ENCODE measurements at regions not wholly inside any gene's neighbourhood (a gene's known extent, or its start where the extent isn't known, plus 50 kb on each side); places are given as distances from the start of the nearest gene placed in this dataset.

GRCh38 chr7:37504801-37505200, 56.1 kb upstream of the ELMO1 start:
- H3K27ac ChIP-seq, result no peak overlapping the region
- H3K9me3 ChIP-seq (ENCODE audit: severe bottlenecking), result no peaks in the 10 kb centered on the region
- TF ChIP-seq, protein P1, sequence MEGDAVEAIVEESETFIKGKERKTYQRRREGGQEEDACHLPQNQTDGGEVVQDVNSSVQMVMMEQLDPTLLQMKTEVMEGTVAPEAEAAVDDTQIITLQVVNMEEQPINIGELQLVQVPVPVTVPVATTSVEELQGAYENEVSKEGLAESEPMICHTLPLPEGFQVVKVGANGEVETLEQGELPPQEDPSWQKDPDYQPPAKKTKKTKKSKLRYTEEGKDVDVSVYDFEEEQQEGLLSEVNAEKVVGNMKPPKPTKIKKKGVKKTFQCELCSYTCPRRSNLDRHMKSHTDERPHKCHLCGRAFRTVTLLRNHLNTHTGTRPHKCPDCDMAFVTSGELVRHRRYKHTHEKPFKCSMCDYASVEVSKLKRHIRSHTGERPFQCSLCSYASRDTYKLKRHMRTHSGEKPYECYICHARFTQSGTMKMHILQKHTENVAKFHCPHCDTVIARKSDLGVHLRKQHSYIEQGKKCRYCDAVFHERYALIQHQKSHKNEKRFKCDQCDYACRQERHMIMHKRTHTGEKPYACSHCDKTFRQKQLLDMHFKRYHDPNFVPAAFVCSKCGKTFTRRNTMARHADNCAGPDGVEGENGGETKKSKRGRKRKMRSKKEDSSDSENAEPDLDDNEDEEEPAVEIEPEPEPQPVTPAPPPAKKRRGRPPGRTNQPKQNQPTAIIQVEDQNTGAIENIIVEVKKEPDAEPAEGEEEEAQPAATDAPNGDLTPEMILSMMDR (IDR thresholded peaks at IDR 0.05; ENCODE audit: low read depth, low read length), result no peak
- H3K27me3 ChIP-seq (ENCODE audit: insufficient read depth, low read depth, severe bottlenecking), result no peaks in the 10 kb centered on the region
- no peaks in the 10 kb centered on the region for H3K36me3 ChIP-seq
- H3K4me3 ChIP-seq (ENCODE audit: low read depth, low read length), result no peak overlapping the region
- no peak for DNase-seq

GRCh38 chr7:37505750-37506353, 57.2 kb upstream of the ELMO1 start:
- Histone ChIP-seq H3K27me3 (ENCODE audit: insufficient read depth, low read depth, severe bottlenecking) (no peaks in the 10 kb centered on the region), H3K9me3 (ENCODE audit: severe bottlenecking) (no peaks in the 10 kb centered on the region), H3K4me3 (ENCODE audit: low read depth, low read length) (no peak overlapping the region), H3K36me3 (no peaks in the 10 kb centered on the region), H3K27ac (no peak overlapping the region)
- no peak for DNase-seq
- TF ChIP-seq, protein P1 (IDR thresholded peaks at IDR 0.05; ENCODE audit: low read depth, low read length), result no peak

GRCh38 chr7:37508118-37508517, 59.5 kb upstream of the ELMO1 start:
- no peaks in the 10 kb centered on the region for H3K27me3 ChIP-seq (ENCODE audit: insufficient read depth, low read depth, severe bottlenecking)
- no peak for DNase-seq
- TF ChIP-seq, protein P1 (IDR thresholded peaks at IDR 0.05; ENCODE audit: low read depth, low read length), result no peak

GRCh38 chr7:37510043-37510634, 61.5 kb upstream of the ELMO1 start:
- H3K27me3 ChIP-seq (ENCODE audit: insufficient read depth, low read depth, severe bottlenecking), result no peaks in the 10 kb centered on the region
- no peak for DNase-seq

More at GRCh38 chr7:37508118-37508517, 59.5 kb upstream of the ELMO1 start:
- Histone ChIP-seq H3K4me3 (ENCODE audit: low read depth, low read length) (no peak overlapping the region), H3K36me3 (no peaks in the 10 kb centered on the region), H3K27ac (no peak overlapping the region), H3K9me3 (ENCODE audit: severe bottlenecking) (no peaks in the 10 kb centered on the region)

DNA sequence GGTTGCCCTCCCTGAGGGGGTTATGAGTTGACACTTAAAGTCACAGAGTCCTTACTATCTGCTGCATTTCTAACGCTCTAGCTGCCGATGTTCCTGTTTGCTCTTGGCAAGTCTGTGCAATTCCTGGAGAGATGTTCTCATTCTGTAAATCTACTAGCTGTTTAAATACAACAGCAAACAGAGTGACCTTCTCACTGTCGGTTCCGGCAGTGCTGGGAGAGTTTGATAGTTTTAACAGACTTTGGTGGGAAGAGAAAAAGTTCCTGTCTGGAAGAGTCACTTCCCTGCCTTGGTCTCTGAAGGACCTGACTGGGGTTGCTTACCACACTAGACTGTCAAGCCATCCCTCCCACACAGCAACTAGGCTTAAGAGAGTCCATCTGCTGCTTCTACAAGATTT, 63.3 kb upstream of the ELMO1 start:
- no peak overlapping the region for H3K4me3 ChIP-seq (ENCODE audit: low read depth, low read length)
- TF ChIP-seq, protein P1 (IDR thresholded peaks at IDR 0.05; ENCODE audit: low read depth, low read length), result no peak
- no peak overlapping the region for H3K27ac ChIP-seq
- DNase-seq, result no peak
- no peaks in the 10 kb centered on the region for H3K27me3 ChIP-seq (ENCODE audit: insufficient read depth, low read depth, severe bottlenecking)
- no peaks in the 10 kb centered on the region for H3K36me3 ChIP-seq
- no peaks in the 10 kb centered on the region for H3K9me3 ChIP-seq (ENCODE audit: severe bottlenecking)

More at GRCh38 chr7:37510043-37510634, 61.5 kb upstream of the ELMO1 start:
- TF ChIP-seq, protein P1 (IDR thresholded peaks at IDR 0.05; ENCODE audit: low read depth, low read length), result peak; percentile 66
- Histone ChIP-seq H3K4me3 (ENCODE audit: low read depth, low read length) (no peak overlapping the region), H3K36me3 (no peaks in the 10 kb centered on the region), H3K9me3 (ENCODE audit: severe bottlenecking) (no peaks in the 10 kb centered on the region), H3K27ac (no peak overlapping the region)

DNA sequence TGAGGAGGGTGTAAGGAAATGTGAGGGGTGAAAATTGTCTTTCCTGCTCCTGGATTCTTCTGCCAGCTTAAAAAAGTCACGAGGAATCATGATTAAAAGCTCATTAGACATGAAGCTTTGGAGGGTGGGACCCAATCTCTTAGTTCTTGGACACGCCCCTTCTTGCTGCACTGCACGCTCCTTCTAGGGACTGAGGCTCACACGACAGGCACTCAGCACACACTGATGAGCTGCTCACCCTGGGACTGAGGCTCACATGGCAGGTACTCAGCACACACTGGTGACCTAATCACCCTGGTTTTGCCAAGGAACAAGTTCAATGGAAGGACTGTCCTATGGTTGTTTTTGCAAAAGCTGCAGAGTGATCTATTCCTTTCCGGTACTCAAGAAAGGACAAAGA, 65.8 kb upstream of the ELMO1 start:
- Histone ChIP-seq H3K9me3 (ENCODE audit: severe bottlenecking) (no peaks in the 10 kb centered on the region), H3K27ac (no peak overlapping the region), H3K27me3 (ENCODE audit: insufficient read depth, low read depth, severe bottlenecking) (no peaks in the 10 kb centered on the region), H3K4me3 (ENCODE audit: low read depth, low read length) (no peak overlapping the region), H3K36me3 (no peaks in the 10 kb centered on the region)
- DNase-seq, result no peak
- TF ChIP-seq, protein P1 (IDR thresholded peaks at IDR 0.05; ENCODE audit: low read depth, low read length), result no peak
